GM21447 (cell line): ENCODE measurements at regions not wholly inside any gene's neighbourhood (a gene's known extent, or its start where the extent isn't known, plus 50 kb on each side); places are given as distances from the start of the nearest gene placed in this dataset.
"Not testable (repeated sequence)": the region's sequence is repeated elsewhere in the genome, so short reads cannot be mapped to it uniquely, and the experiment has no call there.

Experiments
- ATAC-seq: cut with Tn5 transposase; IDR thresholded peaks from one replicate; pipeline ENCODE4 v1.9.1; 2021; ENCODE audit not compliant: unreplicated experiment

DNA sequence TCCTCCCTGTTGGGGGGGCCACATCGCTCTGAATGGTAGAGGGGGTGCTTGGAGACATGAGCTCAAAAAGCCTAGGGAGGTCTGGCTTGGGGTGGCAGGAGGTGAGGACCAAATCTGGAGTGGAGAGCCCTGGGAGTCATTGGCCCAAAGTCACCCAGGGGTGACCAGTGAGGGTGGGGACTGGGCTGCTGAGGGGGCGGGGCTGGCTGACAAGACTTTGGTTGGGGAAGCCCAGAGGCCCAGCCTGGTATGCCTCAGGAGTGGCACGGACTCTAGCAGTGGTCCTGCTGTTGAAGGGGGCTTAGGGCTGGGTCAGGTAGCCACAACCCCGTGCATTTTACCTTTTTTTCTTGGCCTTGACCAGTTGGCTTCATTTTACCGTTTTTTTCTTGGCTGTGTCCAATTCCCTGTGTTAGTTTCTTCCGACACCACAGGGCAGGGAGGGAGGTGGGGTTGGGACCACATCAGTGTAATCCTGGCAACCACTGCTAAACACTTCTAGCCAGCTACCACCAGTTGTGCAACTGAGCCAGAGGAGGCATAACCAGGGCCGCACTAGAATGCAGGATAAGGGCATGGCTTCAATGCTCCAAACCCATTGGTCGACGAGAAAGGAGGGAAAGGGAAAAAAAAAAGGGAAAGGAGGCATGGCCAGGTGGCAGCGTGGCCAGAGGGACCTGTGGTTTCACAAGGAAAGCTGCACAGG, 105.3 kb upstream of the C2CD4B start:
- ATAC-seq, result no peak

DNA sequence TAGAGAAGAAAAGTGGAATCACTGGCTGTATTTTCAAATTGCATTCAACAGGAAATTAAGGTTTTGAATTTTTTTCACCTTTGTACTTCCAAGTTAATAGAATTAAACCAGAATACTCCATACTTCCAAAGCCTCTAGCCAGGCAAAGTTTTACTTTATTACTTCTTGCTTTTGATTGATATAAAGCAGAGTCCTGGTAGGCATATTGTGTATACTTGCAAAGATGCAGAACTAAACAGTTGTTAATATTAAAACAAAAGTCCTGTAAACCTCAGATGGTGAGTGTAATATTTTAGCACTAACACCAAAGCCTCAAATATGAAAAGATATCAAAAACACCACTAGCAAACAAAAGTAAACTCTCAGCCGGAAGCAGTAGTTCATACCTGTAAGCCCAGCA, 107.2 kb upstream of the C2CD4B start:
- ATAC-seq, result no peak

DNA sequence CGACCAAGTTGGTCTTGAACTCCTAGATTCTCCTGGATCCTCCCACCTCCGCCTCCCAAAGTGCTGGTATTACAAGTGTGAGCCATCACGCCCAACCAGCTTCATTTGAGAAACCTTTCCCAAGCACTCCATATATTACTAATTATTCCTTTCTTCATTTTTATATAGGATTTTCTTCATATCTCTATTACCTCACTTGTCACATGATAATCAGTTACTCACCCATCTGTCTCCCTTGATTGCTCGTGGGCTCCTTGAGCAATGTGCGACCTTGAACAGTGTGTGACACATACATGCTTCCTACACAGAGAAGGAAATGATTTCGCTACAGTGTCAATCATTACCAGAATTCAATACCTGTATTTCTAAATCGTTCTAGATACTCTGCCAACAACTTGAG, 110.7 kb upstream of the C2CD4B start:
- no peak for ATAC-seq

DNA sequence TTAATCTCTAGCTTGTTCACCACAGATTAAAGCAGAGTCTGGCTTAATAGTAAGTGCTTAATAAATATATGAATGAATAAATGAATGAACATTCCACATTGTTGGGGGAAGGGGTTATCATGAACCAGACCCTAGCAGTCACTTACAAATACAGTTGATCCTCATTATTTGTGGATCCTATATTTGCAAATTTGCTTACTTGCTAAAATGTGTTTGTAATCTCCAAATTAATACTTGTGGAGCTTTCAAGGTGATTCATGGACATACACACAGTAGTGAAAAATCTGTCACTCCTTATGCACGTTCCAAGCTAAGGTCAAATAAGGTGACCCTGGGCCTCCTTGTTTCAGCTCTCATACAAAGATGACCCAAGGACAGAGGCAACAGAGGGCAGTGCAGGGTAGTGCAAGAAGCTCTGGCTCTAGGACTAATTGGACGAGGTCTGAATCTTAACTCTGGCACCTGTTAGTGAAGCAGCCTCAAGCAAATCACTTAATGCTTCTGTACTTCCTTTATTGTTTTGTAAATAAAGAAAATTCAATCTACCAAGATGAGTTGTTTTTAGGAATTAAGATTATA, 112.8 kb upstream of the C2CD4B start:
- no peak for ATAC-seq

DNA sequence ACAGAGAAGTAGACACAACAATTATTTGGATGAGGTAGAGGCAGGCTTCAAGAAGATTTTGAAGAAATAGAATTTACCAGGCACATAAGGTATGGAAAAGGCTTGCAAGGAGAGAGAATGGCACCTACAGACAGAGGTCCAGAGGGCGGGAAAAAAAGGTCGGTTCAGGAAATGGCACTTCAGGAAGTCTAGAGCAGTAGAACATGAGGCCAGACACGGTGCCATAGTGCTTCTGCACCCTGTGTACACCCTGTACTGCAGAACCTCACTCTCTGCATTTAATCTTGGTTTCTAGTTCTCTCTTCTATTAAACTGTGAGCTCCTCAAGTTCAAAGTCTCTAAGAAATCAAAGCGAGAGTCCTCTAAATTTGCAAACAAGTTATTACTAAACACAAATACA, 113.4 kb upstream of the C2CD4B start:
- ATAC-seq, result no peak

DNA sequence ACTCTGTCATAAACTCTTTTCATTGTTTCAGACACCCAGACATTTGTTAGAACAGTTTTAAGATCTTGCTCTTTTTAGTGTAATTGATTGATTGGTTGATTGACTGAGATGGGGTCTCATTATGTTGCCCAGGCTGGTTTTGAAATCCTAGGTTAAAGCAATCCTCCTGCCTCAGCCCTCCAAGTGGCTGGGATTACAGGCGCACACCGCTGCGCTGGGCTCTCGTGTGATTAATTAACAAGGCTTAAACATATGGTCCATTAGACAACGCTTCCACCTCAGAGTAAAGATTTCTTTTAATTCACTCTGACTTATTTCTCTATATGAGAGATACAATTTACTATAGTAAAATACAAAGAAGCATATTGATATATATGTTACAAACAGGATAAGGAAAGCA, 114.0 kb upstream of the C2CD4B start:
- ATAC-seq, result no peak

DNA sequence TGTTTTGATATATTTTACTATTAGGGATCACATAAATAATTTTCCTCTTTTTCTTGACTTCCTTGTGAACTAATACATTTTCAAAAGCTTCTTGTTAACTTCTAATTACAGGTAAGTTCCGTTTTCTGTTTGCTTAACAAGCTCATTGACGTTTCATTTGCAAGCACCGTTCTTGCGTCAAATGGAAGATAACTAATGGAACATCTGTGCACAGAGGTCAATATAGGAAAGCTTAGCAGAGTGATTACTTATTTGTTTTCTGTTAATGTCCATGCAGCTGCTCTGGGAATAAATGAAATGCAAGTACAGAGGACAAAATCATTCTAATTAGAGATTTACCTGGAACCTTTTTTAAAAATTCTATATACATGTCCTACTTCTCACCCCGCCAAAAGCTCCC, 115.5 kb upstream of the C2CD4B start:
- ATAC-seq, result no peak

DNA sequence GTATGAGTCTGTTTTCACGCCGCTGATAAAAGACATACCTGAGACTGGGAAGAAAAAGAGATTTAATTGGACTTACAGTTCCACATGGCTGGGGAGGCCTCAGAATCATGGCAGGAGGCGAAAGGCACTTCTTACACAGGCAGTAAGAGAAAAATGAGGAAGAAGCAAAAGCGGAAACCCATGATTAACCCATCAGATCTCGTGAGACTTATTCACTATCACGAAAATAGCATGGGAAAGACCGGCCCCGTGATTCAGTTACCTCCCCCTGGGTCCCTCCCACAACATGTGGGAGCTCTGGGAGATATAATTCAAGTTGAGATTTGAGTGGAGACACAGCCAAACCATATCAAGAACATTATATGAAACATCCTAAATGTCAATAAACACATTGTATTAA, 116.7 kb upstream of the C2CD4B start:
- not testable (repeated sequence) for ATAC-seq

DNA sequence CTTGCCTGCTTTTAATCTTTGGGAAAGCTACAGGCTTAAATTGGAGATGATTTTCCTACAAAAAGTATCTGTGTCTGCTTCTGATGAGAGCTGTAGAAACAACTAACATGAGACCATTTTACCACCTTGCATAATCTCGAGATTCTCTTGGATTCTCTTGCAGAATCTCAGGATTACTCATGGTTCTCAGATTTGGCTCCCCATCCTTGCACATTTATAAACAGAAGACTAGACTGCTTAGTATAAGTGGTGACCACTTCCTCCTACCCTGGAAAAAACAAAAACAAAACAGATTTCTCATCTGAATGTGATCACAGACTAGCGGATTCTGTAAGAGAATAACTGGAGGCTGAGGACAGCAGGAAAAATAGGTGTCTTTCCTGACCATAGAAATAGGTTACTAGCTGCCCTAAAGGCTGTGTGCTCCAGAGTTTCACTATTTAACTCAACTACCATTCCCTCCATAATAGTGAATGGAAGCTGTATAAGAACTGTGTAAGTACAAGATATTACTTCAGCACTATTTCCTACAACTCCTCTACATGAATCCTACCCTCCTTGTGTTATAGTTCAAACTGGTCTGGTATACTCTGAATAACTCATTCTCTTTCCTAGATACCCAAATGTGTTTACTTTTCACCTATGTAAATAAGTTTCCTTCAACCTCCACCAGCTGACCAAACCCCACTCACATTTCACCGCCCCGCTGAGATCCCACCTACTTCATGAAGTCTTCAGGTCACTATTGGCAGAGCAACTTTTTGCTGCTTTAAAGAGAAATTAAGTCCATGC, 122.2 kb upstream of the C2CD4B start:
- no peak for ATAC-seq

DNA sequence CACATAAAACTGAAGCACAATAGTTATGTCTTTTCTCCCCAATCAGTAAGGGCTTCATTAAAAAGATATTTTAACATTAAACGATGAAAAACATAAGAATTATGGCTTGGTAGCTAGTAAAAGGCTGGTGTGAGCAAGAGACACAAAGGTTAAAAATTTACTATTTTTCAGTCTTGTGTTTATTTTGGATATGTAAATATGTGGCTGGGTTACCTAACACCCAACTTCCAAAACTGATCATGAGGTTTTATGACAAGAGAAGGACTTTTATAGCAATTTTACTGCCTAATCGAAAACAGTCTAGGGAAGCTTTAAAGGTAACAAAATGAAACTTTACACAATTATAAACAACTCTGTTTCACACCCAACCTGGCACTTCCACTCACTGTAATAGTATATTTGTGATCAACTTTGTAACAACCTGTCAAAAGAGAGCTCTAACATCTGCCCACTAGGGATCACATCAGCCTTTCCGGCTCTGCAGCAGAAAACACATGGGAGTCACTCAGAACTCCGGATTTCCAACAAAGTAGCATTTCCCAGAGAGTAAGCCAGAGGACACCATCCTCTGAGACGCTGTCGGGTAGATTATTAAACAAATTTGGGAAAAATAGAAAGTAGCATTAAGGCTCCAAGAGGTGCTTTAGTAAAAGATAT, 123.4 kb upstream of the C2CD4B start:
- no peak for ATAC-seq

DNA sequence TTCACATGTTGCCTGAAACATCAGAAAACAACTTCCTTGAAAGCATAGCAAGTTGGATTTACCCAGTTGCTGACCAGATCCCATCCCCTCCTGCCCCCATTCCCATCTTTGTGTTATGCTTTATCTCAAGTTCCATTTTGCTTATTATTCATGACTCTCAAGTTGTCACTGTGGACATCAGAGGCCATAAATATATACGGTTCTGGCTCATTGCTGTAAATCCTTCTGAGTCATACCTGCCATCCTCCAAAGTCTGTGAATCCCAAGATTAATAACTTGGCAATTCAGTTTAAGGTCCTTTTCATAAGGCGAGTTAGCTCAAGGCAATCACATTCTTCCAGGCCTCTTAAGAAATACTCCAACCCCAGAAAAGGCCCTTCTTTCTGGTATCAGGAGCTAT, 126.2 kb upstream of the C2CD4B start:
- no peak for ATAC-seq

DNA sequence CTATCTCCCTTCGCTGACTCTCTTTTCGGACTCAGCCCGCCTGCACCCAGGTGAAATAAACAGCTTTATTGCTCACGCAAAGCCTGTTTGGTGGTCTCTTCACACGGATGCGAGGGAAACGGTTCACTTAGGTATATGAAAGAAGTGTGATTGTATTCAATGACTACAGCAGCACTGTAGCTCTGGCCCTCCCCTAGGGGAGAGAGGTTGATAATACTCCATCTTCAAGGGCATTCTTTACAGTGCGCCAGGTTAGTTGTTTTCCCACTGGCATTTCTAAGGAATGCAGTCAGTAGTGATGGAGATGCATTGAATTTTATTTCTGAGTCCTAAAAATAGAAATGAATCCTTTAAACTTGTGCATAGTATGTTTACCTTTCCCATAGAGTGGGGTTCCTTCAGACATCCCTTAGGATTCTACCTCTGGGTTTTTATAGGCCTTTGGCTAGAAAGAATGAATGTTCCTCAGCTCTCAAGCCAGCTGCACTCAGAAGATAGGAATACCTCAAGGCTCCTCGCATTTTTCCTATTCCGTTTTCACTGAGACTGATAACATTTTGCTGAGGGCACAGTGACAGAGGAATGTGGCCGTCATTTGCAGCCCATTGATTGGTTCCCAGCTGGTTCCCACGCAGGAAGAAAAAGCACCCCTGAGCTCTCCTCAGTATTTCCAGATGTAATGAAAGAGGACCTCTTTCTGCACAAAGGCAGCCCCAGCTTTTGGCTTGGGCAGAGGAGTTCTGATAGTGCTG, 131.8 kb upstream of the C2CD4B start:
- no peak for ATAC-seq

DNA sequence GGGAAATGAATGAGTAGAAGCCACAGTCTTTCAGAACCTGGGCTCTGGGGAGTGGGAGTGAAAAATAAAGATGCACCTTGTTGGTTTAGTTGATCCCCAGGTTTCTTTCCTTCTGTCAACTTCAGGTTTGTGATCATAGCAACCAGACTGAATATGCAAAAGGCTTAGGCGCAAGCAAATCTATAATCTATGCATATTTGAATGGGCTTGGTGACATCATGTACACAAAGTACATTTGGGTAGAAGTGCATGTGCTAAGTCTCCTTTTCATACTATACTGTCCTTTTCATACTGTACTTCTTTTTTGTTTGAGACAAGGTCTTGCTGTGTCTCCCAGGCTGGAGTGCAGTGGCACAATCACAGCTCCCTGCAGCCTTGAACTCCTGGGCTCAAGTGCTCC, 132.4 kb upstream of the C2CD4B start:
- no peak for ATAC-seq

DNA sequence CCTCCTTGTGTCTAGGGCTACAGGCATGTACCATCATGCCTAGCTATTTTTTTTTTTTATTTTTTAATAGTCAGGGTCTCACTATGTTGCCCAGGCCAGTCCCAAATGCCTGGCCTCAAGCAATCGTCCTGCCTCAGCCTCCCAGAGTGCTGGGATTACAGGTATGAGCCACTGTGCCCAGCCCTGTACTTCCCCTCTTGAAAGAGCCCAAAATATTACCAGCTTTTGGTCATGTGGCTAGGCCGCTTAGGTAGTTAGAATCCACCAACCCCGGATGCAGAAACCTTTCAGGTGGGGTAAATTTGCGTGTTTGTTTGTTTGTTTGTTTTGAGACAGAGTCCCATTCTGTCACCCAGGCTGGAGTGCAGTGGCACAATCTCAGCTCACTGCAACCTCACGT, 132.8 kb upstream of the C2CD4B start:
- ATAC-seq, result no peak

DNA sequence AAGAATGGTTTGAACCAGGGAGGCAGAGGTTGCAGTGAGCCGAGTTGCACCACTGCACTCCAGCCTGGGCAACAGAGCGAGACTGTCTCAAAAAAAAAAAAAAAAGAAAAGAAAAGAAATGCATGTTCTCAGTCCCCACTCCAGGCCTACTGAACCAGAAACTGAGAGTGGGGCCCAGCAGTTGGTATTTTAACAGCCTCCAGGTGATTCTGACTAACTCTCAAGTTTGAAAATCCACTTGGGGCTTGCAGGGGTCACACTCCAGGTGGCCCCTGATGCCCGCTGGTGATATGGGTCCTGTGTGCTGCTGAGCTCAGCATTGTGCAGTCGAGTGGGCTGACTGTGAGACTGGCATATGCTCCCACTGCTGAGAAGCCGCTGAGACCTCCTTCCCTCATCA, 133.7 kb upstream of the C2CD4B start:
- ATAC-seq, result no peak

DNA sequence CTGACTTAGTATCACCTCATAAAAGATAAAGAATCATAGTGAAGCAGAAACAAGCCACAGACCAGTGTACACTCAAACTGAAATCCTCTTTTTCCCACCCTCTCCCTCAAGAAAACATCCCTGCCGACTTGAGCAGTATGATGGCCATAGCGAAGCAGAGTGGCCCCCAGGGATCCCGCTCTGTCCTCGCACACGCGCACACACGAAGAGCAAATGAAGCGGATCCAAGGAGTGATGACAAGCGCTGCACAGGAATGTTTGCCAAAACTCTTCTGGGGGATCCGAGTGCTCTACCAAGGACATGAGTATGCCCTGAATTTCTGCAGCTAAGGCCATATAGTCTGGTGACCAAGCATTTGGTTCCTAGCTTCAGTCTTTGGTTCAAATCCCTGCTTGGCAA, 134.5 kb upstream of the C2CD4B start:
- ATAC-seq, result no peak

DNA sequence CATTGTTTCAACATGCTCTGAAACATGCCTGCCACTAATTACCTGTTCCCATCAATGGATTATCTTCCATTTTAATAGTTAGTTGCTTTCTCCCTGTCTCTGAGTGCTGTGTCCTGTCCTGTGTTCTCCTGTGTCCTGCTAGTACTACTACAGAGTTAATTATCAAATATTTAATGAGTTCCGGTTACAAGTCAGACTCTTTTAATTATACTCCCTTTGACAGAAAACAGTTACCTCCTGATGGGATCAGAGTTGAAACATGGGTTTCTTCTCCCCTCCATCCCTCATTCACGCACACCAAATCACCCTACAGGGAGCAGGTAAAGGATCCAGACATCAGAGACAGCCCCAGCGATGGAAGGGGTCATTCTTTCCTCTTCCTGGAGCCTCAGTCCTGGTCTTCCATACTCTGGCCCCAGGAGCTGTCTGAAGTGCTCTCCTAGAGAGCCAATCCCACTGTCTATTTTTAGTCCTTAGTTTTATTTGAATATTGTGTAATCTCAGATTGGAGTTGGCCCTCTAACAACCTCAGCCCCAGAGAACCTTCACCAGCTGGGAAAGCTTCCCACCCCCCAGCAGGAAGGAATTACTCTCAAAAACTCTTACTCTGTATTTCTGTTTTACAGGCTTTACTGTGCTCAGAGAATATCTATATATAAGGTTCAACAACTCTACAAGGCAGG, 137.0 kb upstream of the C2CD4B start:
- no peak for ATAC-seq

DNA sequence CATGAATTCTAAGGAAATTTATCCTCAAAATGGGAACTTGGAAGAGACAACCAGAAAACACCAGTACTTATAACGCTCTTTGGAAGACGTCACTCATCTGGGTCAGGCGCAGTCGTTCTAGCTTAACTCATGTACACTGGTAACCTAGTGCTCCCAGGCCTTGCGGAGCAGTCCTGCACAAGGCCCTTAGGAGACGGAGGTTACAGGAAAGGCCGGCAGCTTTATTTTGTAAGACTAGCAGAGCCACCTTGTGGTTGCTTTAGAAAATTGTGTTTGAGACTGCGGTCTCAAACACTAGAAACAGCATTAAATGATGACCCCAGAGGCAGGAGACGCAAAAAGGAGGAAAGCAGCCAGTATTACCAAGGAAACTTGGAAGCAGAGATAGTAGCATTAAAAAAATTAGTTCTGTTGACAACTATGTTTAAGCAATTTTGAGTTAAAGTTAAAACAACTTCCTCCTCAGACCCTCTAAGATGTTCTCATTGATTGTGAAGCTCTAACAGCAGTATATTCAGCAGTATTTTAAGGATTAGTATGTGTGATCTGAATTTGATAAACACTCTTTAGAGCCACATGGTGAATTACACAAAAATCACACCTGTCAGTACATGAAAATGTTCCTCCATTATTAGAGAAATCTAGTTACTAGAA, 141.9 kb upstream of the C2CD4B start:
- ATAC-seq, result no peak

DNA sequence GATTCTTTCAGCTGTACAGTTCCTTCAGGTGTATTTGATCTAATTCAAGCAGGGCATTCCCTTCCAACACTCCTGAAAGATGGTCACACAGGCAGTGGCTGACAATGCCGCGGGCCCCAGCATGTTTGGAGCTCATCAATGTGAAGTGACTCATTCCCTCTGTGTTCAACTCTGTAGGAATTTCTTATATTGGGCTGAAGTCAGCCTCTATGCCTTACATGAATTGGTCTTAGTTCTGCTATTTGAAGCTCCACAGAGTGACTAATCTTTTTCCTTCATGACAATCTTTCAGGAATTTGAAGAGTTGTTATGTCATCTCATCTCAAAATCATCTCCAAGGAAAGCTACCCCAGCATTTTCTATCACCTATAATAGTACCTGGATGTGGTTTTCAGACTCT, 142.5 kb upstream of the C2CD4B start:
- ATAC-seq, result no peak

DNA sequence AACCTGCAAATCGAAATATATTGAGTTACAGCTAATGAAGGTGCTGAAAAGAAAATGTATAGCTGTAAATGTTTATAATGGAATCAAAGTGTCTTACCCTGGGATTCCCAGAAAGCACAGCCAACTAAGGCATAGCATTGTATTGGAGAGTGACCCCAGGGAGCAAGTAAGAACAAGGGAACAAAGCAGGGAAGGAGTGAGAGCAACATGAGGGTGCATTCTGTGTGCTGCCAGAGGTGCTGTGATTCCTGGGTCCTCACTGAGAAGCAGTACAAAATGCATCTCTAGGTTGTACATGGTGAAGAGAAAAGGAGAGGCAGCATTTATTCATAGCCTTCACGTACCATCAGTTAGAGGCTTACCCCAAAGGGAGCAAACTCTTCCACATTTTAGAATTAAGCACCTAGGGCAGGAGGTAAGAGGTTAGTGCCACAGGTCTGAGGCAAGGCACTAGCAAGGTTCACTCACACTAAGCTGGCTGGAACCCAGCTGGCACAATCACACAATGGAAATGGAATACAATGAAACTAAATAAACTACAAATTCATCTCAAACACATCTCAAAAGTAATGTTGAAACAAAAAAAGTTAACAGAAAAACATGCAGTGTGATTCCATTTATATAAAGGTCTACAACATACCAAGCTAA, 151.5 kb upstream of the C2CD4B start:
- ATAC-seq, result no peak
